ENCODE measurements at regions not wholly inside any gene's neighbourhood (a gene's known extent, or its start where the extent isn't known, plus 50 kb on each side); places are given as distances from the start of the nearest gene placed in this dataset.
"Not testable (repeated sequence)": the region's sequence is repeated elsewhere in the genome, so short reads cannot be mapped to it uniquely, and the experiment has no call there.

GRCh38 chr11:106309070-106309684, 231.7 kb downstream of the AASDHPPT start:
- Mint-ChIP-seq H3K27me3 (ENCODE audit: low read depth, poor library complexity) (no peaks in the 10 kb centered on the region), H3K4me1 (no peaks in the 10 kb centered on the region), H3K9me3 (no peaks in the 10 kb centered on the region), H3K27ac (no peak overlapping the region), H3K36me3 (ENCODE audit: low read depth) (no peaks in the 10 kb centered on the region), H3K4me3 (no peak overlapping the region)
- no peak for DNase-seq
- no peak for TF ChIP-seq CTCF (IDR thresholded peaks at IDR 0.05)

- DNase-seq = no peak
- Mint-ChIP-seq H3K9me3 (peaks cover 1% of the 10 kb centered on the region), H3K27me3 (ENCODE audit: low read depth, poor library complexity) (no peaks in the 10 kb centered on the region), H3K4me1 (no peaks in the 10 kb centered on the region), H3K36me3 (ENCODE audit: low read depth) (no peaks in the 10 kb centered on the region), H3K27ac (no peak overlapping the region), H3K4me3 (no peak overlapping the region)
- no peak for TF ChIP-seq CTCF (IDR thresholded peaks at IDR 0.05)
Observed at GRCh38 chr11:106311531-106312230, 234.2 kb downstream of the AASDHPPT start.

GRCh38 chr11:106317208-106317773, 239.8 kb downstream of the AASDHPPT start:
- not testable (repeated sequence) for H3K27me3 Mint-ChIP-seq (ENCODE audit: low read depth, poor library complexity); H3K4me3 Mint-ChIP-seq; DNase-seq; H3K36me3 Mint-ChIP-seq (ENCODE audit: low read depth); H3K27ac Mint-ChIP-seq; H3K4me1 Mint-ChIP-seq
- H3K9me3 Mint-ChIP-seq = peaks cover 39% of the 10 kb centered on the region

GRCh38 chr11:106321601-106322000, 244.1 kb downstream of the AASDHPPT start:
- H3K27me3 Mint-ChIP-seq (ENCODE audit: low read depth, poor library complexity) = peaks cover 3% of the 10 kb centered on the region

GRCh38 chr11:106322106-106322505, 244.6 kb downstream of the AASDHPPT start:
- Mint-ChIP-seq H3K27me3 (ENCODE audit: low read depth, poor library complexity) (peaks cover 3% of the 10 kb centered on the region), H3K36me3 (ENCODE audit: low read depth) (no peaks in the 10 kb centered on the region), H3K4me3 (no peak overlapping the region), H3K27ac (no peak overlapping the region), H3K9me3 (peaks cover 46% of the 10 kb centered on the region), H3K4me1 (no peaks in the 10 kb centered on the region)
- TF ChIP-seq CTCF (IDR thresholded peaks at IDR 0.05) = no peak
- DNase-seq = no peak

More at GRCh38 chr11:106321601-106322000, 244.1 kb downstream of the AASDHPPT start:
- peaks cover 50% of the 10 kb centered on the region for H3K9me3 Mint-ChIP-seq
- no peaks in the 10 kb centered on the region for H3K36me3 Mint-ChIP-seq (ENCODE audit: low read depth)
- H3K27ac Mint-ChIP-seq = no peak overlapping the region
- H3K4me1 Mint-ChIP-seq = no peaks in the 10 kb centered on the region
- H3K4me3 Mint-ChIP-seq = no peak overlapping the region
- DNase-seq = no peak
- no peak for TF ChIP-seq CTCF (IDR thresholded peaks at IDR 0.05)

- DNase-seq = no peak
- no peak overlapping the region for H3K27ac Mint-ChIP-seq
- no peaks in the 10 kb centered on the region for H3K36me3 Mint-ChIP-seq (ENCODE audit: low read depth)
- H3K27me3 Mint-ChIP-seq (ENCODE audit: low read depth, poor library complexity) = no peaks in the 10 kb centered on the region
- no peak overlapping the region for H3K4me3 Mint-ChIP-seq
- no peaks in the 10 kb centered on the region for H3K4me1 Mint-ChIP-seq
- no peak for TF ChIP-seq CTCF (IDR thresholded peaks at IDR 0.05)
- peaks cover 21% of the 10 kb centered on the region for H3K9me3 Mint-ChIP-seq
Observed at GRCh38 chr11:106326087-106326486, 248.6 kb downstream of the AASDHPPT start.

All from nephron progenitor cell (in vitro differentiated cells).